Endothelial cell of umbilical vein (primary cell): ENCODE measurements at regions not wholly inside any gene's neighbourhood (a gene's known extent, or its start where the extent isn't known, plus 50 kb on each side); places are given as distances from the start of the nearest gene placed in this dataset.

Source experiments
- BruUV-seq: library from RNA; stranded (reverse); fragments of 400-500 nt; replicated peaks from 2 replicates; lab custom pipeline; 2021; lab: Mats Ljungman, UMichigan
- CTCF ChIA-PET: fragments of 300-600, 350-600 bp; sonication (Branson Sonifier 250); formaldehyde crosslinking; loops from one replicate; lab custom pipeline; 2021; ENCODE audit warnings: antibody characterized with exemption, inconsistent platforms; lab: Charles Lee
- POLR2A ChIA-PET: fragments of 300-600, 350-600 bp; sonication (Branson Sonifier 250); formaldehyde crosslinking; loops from one replicate; lab custom pipeline; 2021; ENCODE audit warnings: antibody characterized with exemption, inconsistent platforms; lab: Charles Lee
- DNase-seq: peaks from one replicate; pipeline ENCODE4 v3.0.0-alpha.2; 2011; ENCODE audit warnings: low read depth, low spot score
- FAIRE-seq: peaks from 2 replicates; lab custom pipeline; 2011; peaks lifted over from hg19 to GRCh38; lab: Jason Lieb, UNC
- H2AFZ ChIP-seq: 2 replicates; pipeline ENCODE4 v1.6.0; 2012; ENCODE audit warnings: low read depth, low read length, control low read depth, inconsistent platforms
- H3K27ac ChIP-seq: 2 replicates; pipeline ENCODE4 v1.5.1; 2011; ENCODE audit warnings: low read depth, mild to moderate bottlenecking, control low read depth, low read length, moderate library complexity; ENCODE audit not compliant: insufficient read depth
- H3K27me3 ChIP-seq, 2 experiments: 2 replicates each; pipeline versions ENCODE4 v1.6.0 to v1.6.1; 2011; ENCODE audit warnings: low read length in 2 of 2, mixed read lengths in 1 of 2; ENCODE audit not compliant: control insufficient read depth in 2 of 2, insufficient read depth in 2 of 2
- H3K36me3 ChIP-seq, 2 experiments: 2 replicates in 1 of 2; 3 replicates in 1 of 2; pipeline ENCODE4 v1.5.1; 2011; ENCODE audit warnings: low read length in 2 of 2, mild to moderate bottlenecking in 1 of 2, moderate library complexity in 1 of 2; ENCODE audit not compliant: control insufficient read depth in 2 of 2, insufficient read depth in 2 of 2; ENCODE audit errors: extremely low read depth in 1 of 2
- H3K4me1 ChIP-seq: 3 replicates; pipeline ENCODE4 v1.5.1; 2011; ENCODE audit warnings: mild to moderate bottlenecking, low read length; ENCODE audit not compliant: control insufficient read depth, insufficient read depth; ENCODE audit errors: extremely low read depth
- H3K4me2 ChIP-seq: 2 replicates; pipeline ENCODE4 v1.6.1; 2011; ENCODE audit warnings: low read length, control low read depth, mixed read lengths; ENCODE audit not compliant: insufficient read depth
- H3K4me3 ChIP-seq, 3 experiments: fragments of 200-600 bp in 1 of 3; sonication (generic), shearing (Covaris generic) in 1 of 3; replicated peaks in 1 of 3; 2 replicates each; pipeline ENCODE4 v1.5.1; 2011 to 2016; ENCODE audit warnings: control low read depth in 3 of 3, low read length in 3 of 3, mild to moderate bottlenecking in 2 of 3, inconsistent platforms in 1 of 3, low read depth in 1 of 3, moderate library complexity in 1 of 3; ENCODE audit not compliant: insufficient read depth in 1 of 3
- H3K79me2 ChIP-seq: 2 replicates; pipeline ENCODE4 v1.6.0; 2012; ENCODE audit warnings: low read length, inconsistent platforms; ENCODE audit not compliant: control insufficient read depth, insufficient read depth
- H3K9ac ChIP-seq: replicated peaks from 2 replicates; pipeline ENCODE3; 2011; ENCODE audit warnings: low read length, control low read depth; ENCODE audit not compliant: insufficient read depth; ENCODE audit errors: extremely low read depth
- H3K9me1 ChIP-seq: replicated peaks from 3 replicates; pipeline ENCODE4 v1.6.0; 2011; ENCODE audit warnings: mild to moderate bottlenecking, low read length; ENCODE audit not compliant: control insufficient read depth, insufficient read depth; ENCODE audit errors: extremely low read depth
- H3K9me3 ChIP-seq: replicated peaks from 2 replicates; pipeline ENCODE4 v1.5.1; 2012; ENCODE audit warnings: low read length, inconsistent platforms; ENCODE audit not compliant: control insufficient read depth, insufficient read depth
- H4K20me1 ChIP-seq: replicated peaks from 2 replicates; pipeline ENCODE3; 2011; ENCODE audit warnings: mild to moderate bottlenecking, low read length; ENCODE audit not compliant: control insufficient read depth, insufficient read depth; ENCODE audit errors: extremely low read depth
- CTCF ChIP-seq, 2 donors: IDR thresholded peaks; 1 replicate in 1 of 2; 2 replicates in 1 of 2; pipeline ENCODE4 v1.5.1; 2011; ENCODE audit warnings: low read length in 2 of 2, mild to moderate bottlenecking in 2 of 2, moderate library complexity in 2 of 2, control low read depth in 1 of 2, inconsistent platforms in 1 of 2, low read depth in 1 of 2; ENCODE audit not compliant: insufficient read depth in 1 of 2; ENCODE audit errors: extremely low read depth in 1 of 2
- EZH2 ChIP-seq: IDR thresholded peaks from 2 replicates; pipeline ENCODE4 v1.6.1; 2012; ENCODE audit warnings: borderline replicate concordance, low read depth, mild to moderate bottlenecking, moderate library complexity, low read length, inconsistent platforms; ENCODE audit not compliant: severe bottlenecking
- FOS ChIP-seq: IDR thresholded peaks from 2 replicates; pipeline ENCODE4 v1.6.1; 2011; ENCODE audit warnings: mild to moderate bottlenecking, low read length, moderate library complexity, borderline replicate concordance; ENCODE audit not compliant: insufficient read depth
- GATA2 ChIP-seq: IDR thresholded peaks from 2 replicates; pipeline ENCODE4 v1.7.0; 2011; ENCODE audit warnings: low read depth, mild to moderate bottlenecking, moderate library complexity, mixed read lengths, low read length; ENCODE audit not compliant: insufficient read length, insufficient read depth
- JUN ChIP-seq: IDR thresholded peaks from 2 replicates; pipeline ENCODE4 v1.6.1; 2011; ENCODE audit warnings: borderline replicate concordance, low read depth; ENCODE audit not compliant: insufficient read length, insufficient read depth
- MAX ChIP-seq: IDR thresholded peaks from 2 replicates; pipeline ENCODE4 v1.6.1; 2011; ENCODE audit not compliant: insufficient read depth, insufficient read length
- MYC ChIP-seq: IDR thresholded peaks from one replicate; pipeline ENCODE4 v1.6.1; 2011; ENCODE audit warnings: mild to moderate bottlenecking, low read depth, low read length
- POLR2A ChIP-seq: IDR thresholded peaks from 2 replicates; pipeline ENCODE4 v1.6.1; 2012; ENCODE audit warnings: low read depth, mild to moderate bottlenecking, control low read depth, low read length
- POLR2AphosphoS5 ChIP-seq: IDR thresholded peaks from 2 replicates; pipeline ENCODE4 v1.6.1; 2012; ENCODE audit warnings: low read depth, mild to moderate bottlenecking, control low read depth, low read length, moderate library complexity; ENCODE audit not compliant: insufficient read depth
- dilution Hi-C: fragments of 300-500 bp; cut with MboI; formaldehyde crosslinking; loops from one replicate; pipeline ENCODE4 v1.15.0; 2019; ENCODE audit warnings: low sequenced_read_pairs; ENCODE audit not compliant: extremely low pct_ligation_motif_present
- intact Hi-C: fragments of 100-400 bp; cut with micrococcal nuclease; formaldehyde crosslinking; loops from one replicate; pipeline ENCODE4 v1.10.0; 2022

GRCh38 chr12:13582421-13582820 is 385.9 kb downstream of the EMP1 start:
- Histone ChIP-seq H3K79me2 (no peaks in the 10 kb centered on the region), H3K27me3 (no peaks in the 10 kb centered on the region), H2AFZ (no peak overlapping the region), H3K4me1 (no peaks in the 10 kb centered on the region), H3K4me3 (no peak overlapping the region), H3K27ac (no peak overlapping the region), H3K4me2 (no peak overlapping the region), H3K9ac (no peak overlapping the region), H4K20me1 (no peaks in the 10 kb centered on the region), H3K9me1 (no peaks in the 10 kb centered on the region), H3K36me3 (no peaks in the 10 kb centered on the region), H3K9me3 (no peaks in the 10 kb centered on the region)
- dilution Hi-C loops: no loop called here
- TF ChIP-seq EZH2 (no peak), GATA2 (no peak), MAX (no peak), FOS (no peak), MYC (no peak), POLR2A (no peak), CTCF (IDR thresholded peaks at IDR 0.05; ENCODE audit: extremely low read depth in 1 of 2, insufficient read depth in 1 of 2, low read depth in 1 of 2, low read length in 2 of 2) (no peak), JUN (no peak), POLR2AphosphoS5 (no peak)
- ChIA-PET CTCF (no interaction called here), POLR2A (no interaction called here)
- intact Hi-C loops: no loop called here
- no TSS peak for BruUV-seq
- DNase-seq (no peak), FAIRE-seq (no peak)
